H1 (cell line): ENCODE measurements at regions not wholly inside any gene's neighbourhood (a gene's known extent, or its start where the extent isn't known, plus 50 kb on each side); places are given as distances from the start of the nearest gene placed in this dataset.

Experiments used
- CEBPB ChIP-seq: IDR thresholded peaks from 2 replicates; pipeline ENCODE4 v1.6.1; 2012; ENCODE audit warnings: low read depth, low read length
- CREB1 ChIP-seq: IDR thresholded peaks from 2 replicates; pipeline ENCODE4 v1.6.1; 2012; ENCODE audit warnings: inconsistent platforms
- CTCF ChIP-seq, 3 experiments: IDR thresholded peaks; 1 replicate in 2 of 3; 2 replicates in 1 of 3; pipeline versions ENCODE4 v1.5.1 to v1.6.1; 2011; ENCODE audit warnings: low read length in 3 of 3, mild to moderate bottlenecking in 3 of 3, inconsistent platforms in 2 of 3, low read depth in 1 of 3, moderate library complexity in 1 of 3; ENCODE audit not compliant: insufficient read depth in 1 of 3; ENCODE audit errors: control extremely low read depth in 1 of 3
- EZH2 ChIP-seq: fragments of 200-600 bp; sonication (generic); IDR thresholded peaks from 2 replicates; pipeline ENCODE4 v1.7.1; 2012; ENCODE audit warnings: low read depth, mild to moderate bottlenecking, moderate library complexity, low read length, inconsistent platforms; ENCODE audit not compliant: severe bottlenecking
- GABPA ChIP-seq: IDR thresholded peaks from 2 replicates; pipeline ENCODE4 v1.6.1; 2011; ENCODE audit warnings: mild to moderate bottlenecking, low read length, moderate library complexity, borderline replicate concordance; ENCODE audit not compliant: insufficient read depth
- NANOG ChIP-seq: IDR thresholded peaks from 2 replicates; pipeline ENCODE4 v1.6.1; 2011; ENCODE audit warnings: low read length, low read depth, mild to moderate bottlenecking, inconsistent platforms; ENCODE audit not compliant: insufficient read depth, poor library complexity, severe bottlenecking
- NRF1 ChIP-seq: IDR thresholded peaks from 2 replicates; pipeline ENCODE4 v1.6.1; 2011; ENCODE audit warnings: mild to moderate bottlenecking, low read depth, low read length, improper control_type of control experiment
- RAD21 ChIP-seq, 2 experiments: IDR thresholded peaks in 1 of 2; conservative IDR thresholded peaks in 1 of 2; 2 replicates each; pipeline ENCODE4 v1.6.1; 2011; ENCODE audit warnings: low read depth in 2 of 2, low read length in 2 of 2, improper control_type of control experiment in 1 of 2, inconsistent platforms in 1 of 2, mild to moderate bottlenecking in 1 of 2, moderate library complexity in 1 of 2
- SUZ12 ChIP-seq: fragments of 200-600 bp; sonication (generic); IDR thresholded peaks from 2 replicates; pipeline ENCODE4 v1.6.1; 2012; ENCODE audit warnings: mild to moderate bottlenecking, inconsistent platforms, low read length, moderate library complexity, mixed read lengths
- YY1 ChIP-seq: IDR thresholded peaks from 2 replicates; pipeline ENCODE4 v1.6.1; 2011; ENCODE audit warnings: low read depth, mild to moderate bottlenecking, low read length
- TF ChIP-seq, protein P1 (sequence below): IDR thresholded peaks from 2 replicates; pipeline ENCODE4 v1.6.1; 2011; ENCODE audit warnings: low read depth, mild to moderate bottlenecking, low read length; ENCODE audit not compliant: insufficient read depth

DNA sequence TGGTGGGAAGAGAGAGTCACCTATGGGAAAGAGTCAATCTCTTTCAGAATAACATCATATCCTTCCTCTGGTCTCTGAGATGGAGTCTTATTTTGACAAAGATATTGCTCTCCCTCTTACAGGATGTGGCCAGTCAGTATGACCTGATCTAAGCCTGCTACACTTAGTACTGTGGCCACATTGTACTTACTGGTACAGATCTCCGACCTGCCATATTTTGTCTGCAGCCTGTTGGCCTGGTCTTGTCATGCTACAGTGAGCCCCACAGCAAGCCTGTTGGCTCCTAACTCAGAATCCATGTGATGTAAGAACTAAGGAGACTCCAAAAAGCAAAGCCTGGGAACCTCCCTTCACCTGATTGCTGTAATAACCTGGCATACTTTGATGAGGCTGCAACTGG is 377.8 kb downstream of the SFMBT2 start:
- no peak for TF ChIP-seq CEBPB
- TF ChIP-seq EZH2 = no peak
- no peak for TF ChIP-seq GABPA
- TF ChIP-seq, protein P1, sequence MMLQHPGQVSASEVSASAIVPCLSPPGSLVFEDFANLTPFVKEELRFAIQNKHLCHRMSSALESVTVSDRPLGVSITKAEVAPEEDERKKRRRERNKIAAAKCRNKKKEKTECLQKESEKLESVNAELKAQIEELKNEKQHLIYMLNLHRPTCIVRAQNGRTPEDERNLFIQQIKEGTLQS = no peak
- no peak for TF ChIP-seq CTCF (IDR thresholded peaks at IDR 0.05; ENCODE audit: control extremely low read depth in 1 of 3, insufficient read depth in 1 of 3, low read depth in 1 of 3, low read length in 3 of 3)
- no peak for TF ChIP-seq RAD21 (IDR thresholded peaks at IDR 0.05 in 1 of 2, conservative IDR thresholded peaks at IDR 0.05 in 1 of 2; ENCODE audit: low read depth in 2 of 2, low read length in 2 of 2)
- TF ChIP-seq CREB1 = no peak
- no peak for TF ChIP-seq NRF1
- TF ChIP-seq SUZ12 = no peak
- no peak for TF ChIP-seq YY1
- no peak for TF ChIP-seq NANOG
